GM23338 (cell line): ENCODE measurements at regions not wholly inside any gene's neighbourhood (a gene's known extent, or its start where the extent isn't known, plus 50 kb on each side); places are given as distances from the start of the nearest gene placed in this dataset.

Experiments used
- ATAC-seq: fragments of 200-7000 bp; cut with Tn5 transposase; 3 replicates; pipeline ENCODE4 v1.9.1; 2020
- DNase-seq: peaks from one replicate; pipeline ENCODE4 v3.0.0-alpha.2; 2015; ENCODE audit warnings: low spot score
- H2AFZ ChIP-seq: fragments of 200-600 bp; sonication (generic); 2 replicates; pipeline ENCODE4 v1.8.0; 2016; ENCODE audit warnings: antibody characterized with exemption, mild to moderate bottlenecking, moderate library complexity
- H3F3A ChIP-seq: fragments of 200-600 bp; sonication (generic); replicated peaks from 2 replicates; pipeline ENCODE4 v1.8.0; 2017; ENCODE audit warnings: antibody characterized with exemption, mixed run types, low read depth
- H3K27ac ChIP-seq: fragments of 200-600 bp; sonication (generic); 2 replicates; pipeline ENCODE4 v1.6.1; 2016; ENCODE audit warnings: low read depth
- H3K27me3 ChIP-seq: fragments of 200-600 bp; sonication (generic); 2 replicates; pipeline ENCODE4 v1.8.0; 2016; ENCODE audit warnings: mild to moderate bottlenecking, mixed run types, moderate library complexity; ENCODE audit not compliant: insufficient read depth
- H3K36me3 ChIP-seq: fragments of 200-600 bp; sonication (generic); 2 replicates; pipeline ENCODE4 v1.8.0; 2016; ENCODE audit warnings: mild to moderate bottlenecking; ENCODE audit not compliant: insufficient read depth
- H3K4me1 ChIP-seq: fragments of 200-600 bp; sonication (generic); 2 replicates; pipeline ENCODE4 v1.8.0; 2016; ENCODE audit warnings: mild to moderate bottlenecking, moderate library complexity; ENCODE audit not compliant: insufficient read depth
- H3K4me2 ChIP-seq: fragments of 200-600 bp; sonication (generic); 2 replicates; pipeline ENCODE4 v1.7.1; 2017; ENCODE audit warnings: mixed run types
- H3K4me3 ChIP-seq: fragments of 200-600 bp; sonication (generic); 2 replicates; pipeline ENCODE4 v1.6.1; 2016; ENCODE audit warnings: mixed run types
- H3K79me2 ChIP-seq: fragments of 200-600 bp; sonication (generic); replicated peaks from 2 replicates; pipeline ENCODE4 v1.8.0; 2017; ENCODE audit warnings: mild to moderate bottlenecking; ENCODE audit not compliant: insufficient read depth
- H3K9me2 ChIP-seq: fragments of 200-600 bp; sonication (generic); 2 replicates; pipeline ENCODE4 v1.8.0; 2017; ENCODE audit not compliant: insufficient read depth
- H4K20me1 ChIP-seq: fragments of 200-600 bp; sonication (generic); replicated peaks from 2 replicates; pipeline ENCODE4 v1.8.0; 2017; ENCODE audit warnings: mild to moderate bottlenecking; ENCODE audit not compliant: insufficient read depth
- H3K27ac Mint-ChIP-seq: 2 replicates; pipeline ENCODE4 v1.8.0; 2020; ENCODE audit warnings: inconsistent platforms, mild to moderate bottlenecking, moderate library complexity, mixed read lengths
- H3K27me3 Mint-ChIP-seq: 3 replicates; pipeline ENCODE4 v1.8.0; 2022; ENCODE audit warnings: low read depth, mild to moderate bottlenecking, moderate library complexity, mixed read lengths, inconsistent platforms; ENCODE audit not compliant: insufficient read depth, poor library complexity
- H3K36me3 Mint-ChIP-seq: 3 replicates; pipeline ENCODE4 v1.8.0; 2021; ENCODE audit warnings: low read depth, mild to moderate bottlenecking, inconsistent platforms, moderate library complexity, mixed read lengths
- H3K4me1 Mint-ChIP-seq: 3 replicates; pipeline ENCODE4 v1.8.0; 2020; ENCODE audit warnings: mild to moderate bottlenecking, inconsistent platforms, mixed read lengths
- H3K4me3 Mint-ChIP-seq: 3 replicates; pipeline ENCODE4 v1.8.0; 2021; ENCODE audit warnings: moderate library complexity, mild to moderate bottlenecking, inconsistent platforms, mixed read lengths
- H3K9me3 Mint-ChIP-seq: 3 replicates; pipeline ENCODE4 v1.8.0; 2020; ENCODE audit warnings: moderate library complexity, mild to moderate bottlenecking, inconsistent platforms, mixed read lengths
- CTCF ChIP-seq, 2 experiments: fragments of 200-600 bp in 1 of 2; sonication (generic) in 1 of 2; conservative IDR thresholded peaks; 2 replicates each; pipeline versions ENCODE4 v1.5.1 to v1.6.1; 2016 to 2017; ENCODE audit warnings: antibody characterized with exemption in 2 of 2, low read depth in 2 of 2, mild to moderate bottlenecking in 2 of 2, moderate library complexity in 1 of 2
- ETS1 ChIP-seq: IDR thresholded peaks from 2 replicates; pipeline ENCODE4 v1.6.1; 2016; ENCODE audit warnings: antibody characterized with exemption
- EZH2 ChIP-seq: fragments of 200-600 bp; sonication (generic); IDR thresholded peaks from one replicate; pipeline ENCODE4 v1.8.0; 2017; ENCODE audit warnings: antibody characterized with exemption, mild to moderate bottlenecking, low read depth; ENCODE audit not compliant: unreplicated experiment
- JUNB ChIP-seq: IDR thresholded peaks from one replicate; pipeline ENCODE4 v1.6.1; 2016; ENCODE audit warnings: antibody characterized with exemption; ENCODE audit not compliant: unreplicated experiment
- POLR2AphosphoS5 ChIP-seq: IDR thresholded peaks from 2 replicates; pipeline ENCODE4 v1.6.1; 2016; ENCODE audit warnings: antibody characterized with exemption, low read depth
- REST ChIP-seq: IDR thresholded peaks from one replicate; pipeline ENCODE4 v1.6.1; 2018; ENCODE audit warnings: antibody characterized with exemption; ENCODE audit not compliant: unreplicated experiment
- STAT1 ChIP-seq: IDR thresholded peaks from one replicate; pipeline ENCODE4 v1.6.1; 2016; ENCODE audit warnings: antibody characterized with exemption; ENCODE audit not compliant: unreplicated experiment
- ZNF331 ChIP-seq: fragments of 250-450 bp; sonication (Bioruptor Pico); IDR thresholded peaks from 2 replicates; pipeline ENCODE4 v1.5.0; 2020; ENCODE audit warnings: low read depth, mild to moderate bottlenecking, moderate library complexity
- ZNF462 ChIP-seq: fragments of 250-450 bp; sonication (Bioruptor Pico); IDR thresholded peaks from 2 replicates; pipeline ENCODE4 v1.5.0; 2020; ENCODE audit warnings: mild to moderate bottlenecking, moderate library complexity

GRCh38 chr22:34490886-34491285 is 570.6 kb upstream of the LARGE1 start:
- H3K9me2 ChIP-seq: 0 out of 2 replicates have a peak, but pooled peaks cover 7% of the 10 kb centered on the region
- Mint-ChIP-seq H3K4me3 (no peak overlapping the region), H3K27ac (no peak overlapping the region), H3K4me1 (no peaks in the 10 kb centered on the region), H3K9me3 (peaks cover 74% of the 10 kb centered on the region), H3K27me3 (no peaks in the 10 kb centered on the region), H3K36me3 (peaks cover 5% of the 10 kb centered on the region; the same call in 1 of the 3 replicates)
- no peak for DNase-seq
- no peak overlapping the region for H3K4me3 ChIP-seq
- no peak overlapping the region for H2AFZ ChIP-seq
- TF ChIP-seq ZNF331 (CRISPR knock-in tag) (no peak), JUNB (no peak), CTCF (conservative IDR thresholded peaks at IDR 0.05; ENCODE audit: low read depth in 2 of 2) (no peak), ETS1 (no peak), REST (no peak)
- no peaks in the 10 kb centered on the region for H3F3A ChIP-seq
- no peaks in the 10 kb centered on the region for H4K20me1 ChIP-seq
- no peaks in the 10 kb centered on the region for H3K4me1 ChIP-seq
- H3K27me3 ChIP-seq: no peaks in the 10 kb centered on the region
- no peak overlapping the region for H3K4me2 ChIP-seq
- no peak overlapping the region for H3K27ac ChIP-seq
- no peaks in the 10 kb centered on the region for H3K79me2 ChIP-seq
- no peaks in the 10 kb centered on the region for H3K36me3 ChIP-seq
- ATAC-seq: no peak

- ATAC-seq (no peak), DNase-seq (no peak)
- H3K36me3 Mint-ChIP-seq: peaks cover 5% of the 10 kb centered on the region; the same call in 1 of the 3 replicates
- Histone ChIP-seq H3K4me3 (no peak overlapping the region), H4K20me1 (no peaks in the 10 kb centered on the region), H3K9me2 (0 out of 2 replicates have a peak, but pooled peaks cover 10% of the 10 kb centered on the region), H3K79me2 (no peaks in the 10 kb centered on the region), H3F3A (no peaks in the 10 kb centered on the region), H2AFZ (no peak overlapping the region), H3K4me1 (no peaks in the 10 kb centered on the region), H3K27ac (no peak overlapping the region), H3K36me3 (no peaks in the 10 kb centered on the region), H3K4me2 (no peak overlapping the region), H3K27me3 (no peaks in the 10 kb centered on the region)
- peaks cover 77% of the 10 kb centered on the region for H3K9me3 Mint-ChIP-seq
- H3K27me3 Mint-ChIP-seq: no peaks in the 10 kb centered on the region
- no peaks in the 10 kb centered on the region for H3K4me1 Mint-ChIP-seq
- no peak overlapping the region for H3K4me3 Mint-ChIP-seq
- H3K27ac Mint-ChIP-seq: no peak overlapping the region
- TF ChIP-seq ZNF331 (CRISPR knock-in tag) (no peak), STAT1 (no peak), EZH2 (no peak), POLR2AphosphoS5 (no peak), ZNF462 (no peak), JUNB (no peak)
Observed at GRCh38 chr22:34493486-34493885, 572.5 kb upstream of the ISX start.
